Activated T-cell treated with anti-CD3 and anti-CD28 coated beads, Interleukin-2, amount 50 U/mL, for 72 hours (primary cell): ENCODE measurements at regions not wholly inside any gene's neighbourhood (a gene's known extent, or its start where the extent isn't known, plus 50 kb on each side); places are given as distances from the start of the nearest gene placed in this dataset.

ENCODE experiments used
- ATAC-seq, 2 donors: fragments of 150-1000 bp; cut with Tn5 transposase; replicated peaks in 1 of 2; 2 replicates each; pipeline ENCODE4 v1.10.0; 2021; ENCODE audit warnings: moderate library complexity in 2 of 2, mild to moderate bottlenecking in 1 of 2
- DNase-seq, 2 donors: peaks; one replicate each; pipeline ENCODE4 v3.0.0; 2021 to 2022; ENCODE audit warnings: mixed read lengths in 1 of 2
- H3K27ac Mint-ChIP-seq: one replicate; pipeline ENCODE4 v1.8.0; 2022; ENCODE audit warnings: mild to moderate bottlenecking, moderate library complexity, mixed read lengths
- H3K27me3 Mint-ChIP-seq: one replicate; pipeline ENCODE4 v1.8.0; 2022; ENCODE audit warnings: low read depth, mixed read lengths
- H3K36me3 Mint-ChIP-seq, 2 donors: one replicate each; pipeline ENCODE4 v1.8.0; 2022; ENCODE audit warnings: mixed read lengths in 2 of 2, mild to moderate bottlenecking in 1 of 2; ENCODE audit not compliant: insufficient read depth in 2 of 2
- H3K4me1 Mint-ChIP-seq: one replicate; pipeline ENCODE4 v1.8.0; 2022; ENCODE audit warnings: low read depth, mixed read lengths
- H3K4me3 Mint-ChIP-seq, 2 donors: one replicate each; pipeline ENCODE4 v1.8.0; 2022; ENCODE audit warnings: mild to moderate bottlenecking in 2 of 2, mixed read lengths in 2 of 2, moderate library complexity in 2 of 2
- H3K9me3 Mint-ChIP-seq, 2 donors: one replicate each; pipeline ENCODE4 v1.8.0; 2022; ENCODE audit warnings: mixed read lengths in 2 of 2

DNA sequence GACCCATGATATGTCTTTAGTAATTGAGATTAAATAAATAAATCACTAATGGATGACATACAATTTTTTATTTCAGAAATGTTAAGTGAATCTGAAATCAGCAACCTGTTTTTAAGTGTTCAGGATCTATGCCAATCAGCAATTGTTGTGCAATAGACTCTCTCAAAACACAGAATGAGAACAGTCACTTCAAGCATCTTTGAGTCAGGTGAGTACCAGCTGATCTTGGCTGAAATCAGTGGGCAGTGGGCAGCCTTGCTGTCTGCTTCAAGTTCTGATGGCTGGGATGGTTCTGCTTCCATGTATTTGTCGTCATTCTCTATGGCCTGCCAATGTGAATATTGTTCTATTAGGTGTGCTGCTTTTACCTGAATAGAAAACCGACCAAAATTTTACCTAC lies 82.3 kb upstream of the NRG3 start:
- DNase-seq (no peak), ATAC-seq (no peak)
- H3K27me3 Mint-ChIP-seq: no peaks in the 10 kb centered on the region
- H3K9me3 Mint-ChIP-seq: peaks cover 2 to 5% of the 10 kb centered on the region in 2 donors
- no peaks in the 10 kb centered on the region for H3K4me1 Mint-ChIP-seq
- no peak overlapping the region for H3K27ac Mint-ChIP-seq
- no peaks in the 10 kb centered on the region for H3K36me3 Mint-ChIP-seq
- H3K4me3 Mint-ChIP-seq: no peak overlapping the region

- ATAC-seq (no peak), DNase-seq (no peak)
- Mint-ChIP-seq H3K4me3 (no peak overlapping the region), H3K27ac (no peak overlapping the region), H3K4me1 (no peaks in the 10 kb centered on the region), H3K27me3 (no peaks in the 10 kb centered on the region), H3K36me3 (peaks cover 4 to 7% of the 10 kb centered on the region in 2 donors), H3K9me3 (peaks cover 15 to 16% of the 10 kb centered on the region in 2 donors)
These were observed 68.2 kb upstream of the NRG3 start for GRCh38 chr10:81806842-81807241.

GRCh38 chr10:81814842-81815241 lies 60.2 kb upstream of the NRG3 start:
- H3K36me3 Mint-ChIP-seq: no peaks in the 10 kb centered on the region
- DNase-seq (no peak), ATAC-seq (no peak)
- peaks cover 2 to 5% of the 10 kb centered on the region in 2 donors for H3K9me3 Mint-ChIP-seq
- no peaks in the 10 kb centered on the region for H3K27me3 Mint-ChIP-seq
- no peak overlapping the region for H3K27ac Mint-ChIP-seq
- H3K4me3 Mint-ChIP-seq: no peak overlapping the region
- no peaks in the 10 kb centered on the region for H3K4me1 Mint-ChIP-seq

DNA sequence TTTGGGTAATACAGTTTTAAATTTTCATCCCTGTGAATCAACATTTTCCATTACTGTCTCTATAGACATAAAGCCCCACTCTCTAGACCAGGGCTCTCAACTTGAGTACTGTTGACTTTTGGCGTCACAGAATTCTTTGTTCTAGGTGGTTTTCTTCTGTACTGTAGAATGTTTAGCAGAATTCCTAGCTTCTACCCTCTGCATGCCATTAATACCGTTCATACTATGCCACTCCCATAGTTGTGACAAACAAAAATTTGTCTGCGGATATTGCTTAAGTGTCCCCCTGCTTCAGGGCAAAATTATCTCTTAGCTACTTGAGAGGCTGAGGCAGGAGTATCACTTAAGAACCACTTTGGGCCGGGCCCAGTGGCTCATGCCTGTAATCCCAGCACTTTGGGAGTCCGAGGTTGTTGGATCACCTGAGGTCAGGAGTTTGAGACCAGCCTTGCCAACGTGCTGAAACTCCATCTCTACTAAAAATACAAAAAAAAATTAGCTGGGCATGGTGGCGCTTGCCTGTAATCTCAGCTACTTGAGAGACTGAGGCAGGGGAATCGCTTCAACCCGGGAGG lies 57.3 kb upstream of the NRG3 start:
- Mint-ChIP-seq H3K4me3 (no peak overlapping the region), H3K4me1 (no peaks in the 10 kb centered on the region), H3K27ac (no peak overlapping the region), H3K27me3 (no peaks in the 10 kb centered on the region), H3K9me3 (peaks cover 0 to 3% of the 10 kb centered on the region in 2 donors), H3K36me3 (no peaks in the 10 kb centered on the region)
- ATAC-seq: no peak
- no peak for DNase-seq

DNA sequence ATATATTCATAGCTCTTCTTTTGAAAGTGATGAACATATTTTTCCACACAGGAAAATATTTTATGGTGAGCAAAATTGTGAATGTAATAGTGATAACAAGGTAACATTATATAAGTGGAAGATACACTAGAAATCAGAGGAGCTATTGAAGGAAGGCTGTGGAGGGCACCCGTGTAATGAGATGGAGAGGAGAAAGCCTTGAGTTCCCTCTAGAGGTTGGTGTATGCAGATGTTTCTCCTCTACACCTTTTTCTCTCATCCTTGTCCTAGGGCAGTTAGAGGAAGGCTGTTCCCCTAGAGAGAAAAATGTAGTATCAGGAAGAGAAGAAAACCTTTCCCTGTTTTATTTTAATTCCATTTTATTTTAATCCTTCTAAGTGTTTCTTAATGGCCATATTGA lies 54.6 kb upstream of the NRG3 start:
- H3K4me1 Mint-ChIP-seq: no peaks in the 10 kb centered on the region
- ATAC-seq: no peak

More for the DNA sequence above, 54.6 kb upstream of the NRG3 start:
- H3K9me3 Mint-ChIP-seq: peaks cover 2 to 3% of the 10 kb centered on the region in 2 donors
- H3K27me3 Mint-ChIP-seq: no peaks in the 10 kb centered on the region
- no peaks in the 10 kb centered on the region for H3K36me3 Mint-ChIP-seq
- H3K4me3 Mint-ChIP-seq: no peak overlapping the region
- H3K27ac Mint-ChIP-seq: no peak overlapping the region
- DNase-seq: no peak
